HUES64 (cell line): ENCODE measurements at regions not wholly inside any gene's neighbourhood (a gene's known extent, or its start where the extent isn't known, plus 50 kb on each side); places are given as distances from the start of the nearest gene placed in this dataset.

Experiments
- H3K27ac ChIP-seq: 2 replicates; pipeline ENCODE4 v1.7.0; 2013; ENCODE audit warnings: low read depth, low read length, inconsistent platforms
- H3K27me3 ChIP-seq: 2 replicates; pipeline ENCODE4 v1.6.1; 2013; ENCODE audit warnings: mild to moderate bottlenecking, low read length; ENCODE audit not compliant: insufficient read depth
- H3K36me3 ChIP-seq: 2 replicates; pipeline ENCODE4 v1.6.1; 2013; ENCODE audit warnings: mild to moderate bottlenecking, low read length; ENCODE audit not compliant: insufficient read depth
- H3K4me1 ChIP-seq: 2 replicates; pipeline ENCODE4 v1.6.1; 2013; ENCODE audit warnings: mild to moderate bottlenecking, low read length, moderate library complexity; ENCODE audit not compliant: insufficient read depth
- H3K4me3 ChIP-seq: 2 replicates; pipeline ENCODE4 v1.5.1; 2013; ENCODE audit warnings: mild to moderate bottlenecking, low read length, moderate library complexity
- H3K9ac ChIP-seq: 2 replicates; pipeline ENCODE4 v1.6.1; 2013; ENCODE audit warnings: mild to moderate bottlenecking, low read depth, low read length
- H3K9me3 ChIP-seq: 2 replicates; pipeline ENCODE4 v1.6.1; 2013; ENCODE audit warnings: low read depth, low read length; ENCODE audit not compliant: insufficient read depth
- WGBS: fragments of 150-250, 120-280 bp; methylation state at CpG from one replicate; pipeline ENCODE4 v1.1.7; 2013; ENCODE audit warnings: missing lambda C conversion rate; 5-methylcytosine and 5-hydroxymethylcytosine counted together

DNA sequence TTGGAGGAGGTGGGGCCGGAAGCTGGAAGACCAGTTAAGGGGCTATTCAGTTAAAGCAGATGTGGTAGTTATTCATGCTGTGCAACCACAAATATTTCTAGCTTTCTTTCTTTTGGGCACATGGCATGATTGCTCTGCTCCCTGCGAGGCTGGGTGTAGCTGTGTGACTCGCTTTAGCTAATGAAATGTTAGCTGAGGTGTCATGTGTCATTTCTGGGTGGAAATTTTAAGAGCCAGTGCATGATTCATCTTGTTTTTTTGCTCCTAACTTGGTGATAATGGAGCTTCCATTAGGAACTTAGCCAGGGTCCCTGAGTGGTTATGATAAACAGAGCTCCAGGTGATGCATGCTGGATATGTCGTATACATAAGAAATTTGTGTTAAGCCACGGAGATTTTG, 300.6 kb downstream of the SATB1 start:
- no peaks in the 10 kb centered on the region for H3K27me3 ChIP-seq
- H3K4me1 ChIP-seq, result no peaks in the 10 kb centered on the region
- H3K9ac ChIP-seq, result no peak overlapping the region
- H3K27ac ChIP-seq, result no peak overlapping the region
- 93% methylated on average over 5 of the region's 5 CpGs for WGBS
- no peaks in the 10 kb centered on the region for H3K36me3 ChIP-seq
- H3K9me3 ChIP-seq, result no peaks in the 10 kb centered on the region
- no peak overlapping the region for H3K4me3 ChIP-seq

DNA sequence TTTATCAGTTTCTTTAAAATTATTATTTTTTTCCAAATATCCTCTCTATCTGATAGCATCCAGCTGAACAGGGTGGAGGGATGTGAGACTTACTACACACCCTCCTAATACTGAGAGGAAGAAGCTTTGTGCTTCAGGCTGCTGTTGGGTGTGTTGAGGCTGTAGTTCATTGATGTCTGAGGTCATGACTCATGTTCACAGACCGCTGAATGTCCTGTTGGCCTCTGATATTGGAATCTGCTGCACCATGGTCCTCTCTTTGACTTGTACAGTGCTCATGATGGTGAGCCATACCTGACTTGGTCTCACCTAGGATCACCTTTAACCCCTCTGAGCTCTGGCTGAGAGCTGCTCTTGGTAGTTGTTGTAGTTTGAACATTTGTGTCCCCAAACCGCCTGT, 302.9 kb downstream of the SATB1 start:
- 87% methylated on average over 2 of the region's 2 CpGs for WGBS
- Histone ChIP-seq H3K36me3 (no peaks in the 10 kb centered on the region), H3K27ac (no peak overlapping the region), H3K4me3 (no peak overlapping the region), H3K9me3 (no peaks in the 10 kb centered on the region), H3K27me3 (no peaks in the 10 kb centered on the region), H3K9ac (no peak overlapping the region), H3K4me1 (no peaks in the 10 kb centered on the region)

DNA sequence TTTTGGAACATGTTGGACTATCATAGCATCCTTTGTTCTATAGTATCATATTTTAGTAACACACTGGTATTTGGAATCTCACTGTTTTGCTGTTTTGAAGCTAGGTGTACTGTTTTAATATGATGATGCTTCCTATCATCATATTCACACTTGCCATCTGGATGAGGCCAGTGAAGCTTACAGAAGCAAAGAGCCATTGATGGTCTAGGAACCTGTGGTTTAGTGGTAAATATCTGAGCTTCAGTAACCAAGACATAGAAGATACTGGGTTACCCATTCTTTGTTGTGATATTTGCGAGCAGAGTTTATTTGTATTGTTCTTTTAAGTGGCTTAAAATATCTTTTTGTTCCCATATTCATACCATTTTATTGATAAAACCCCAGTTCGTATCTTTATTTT, 304.1 kb downstream of the SATB1 start:
- Histone ChIP-seq H3K27ac (no peak overlapping the region), H3K9me3 (no peaks in the 10 kb centered on the region), H3K4me3 (no peak overlapping the region), H3K4me1 (no peaks in the 10 kb centered on the region), H3K9ac (no peak overlapping the region), H3K27me3 (no peaks in the 10 kb centered on the region), H3K36me3 (no peaks in the 10 kb centered on the region)
- whole genome bisulfite sequencing, result no CpG with 5 or more reads among the region's 2 CpGs

DNA sequence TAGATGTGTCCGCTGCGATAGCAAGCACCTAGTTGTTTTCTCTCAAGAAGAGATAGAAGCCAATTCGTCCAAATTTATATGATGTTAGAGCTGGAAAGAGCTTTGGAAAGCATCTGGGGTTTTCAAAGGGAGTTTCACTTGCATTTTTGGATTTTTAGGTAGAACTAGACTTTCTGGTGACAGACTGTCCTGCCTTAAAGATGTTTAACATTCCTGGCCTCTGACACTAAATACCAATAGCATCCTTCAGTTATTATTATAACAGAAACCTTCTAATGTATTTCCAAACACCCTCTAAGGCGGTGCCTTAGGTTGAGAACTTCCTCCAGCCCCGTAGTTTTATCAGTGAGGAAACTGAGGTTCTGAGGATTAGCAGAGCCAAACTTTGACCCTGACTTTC, 305.3 kb downstream of the SATB1 start:
- 93% methylated on average over 5 of the region's 5 CpGs for WGBS
- no peak overlapping the region for H3K9ac ChIP-seq

DNA sequence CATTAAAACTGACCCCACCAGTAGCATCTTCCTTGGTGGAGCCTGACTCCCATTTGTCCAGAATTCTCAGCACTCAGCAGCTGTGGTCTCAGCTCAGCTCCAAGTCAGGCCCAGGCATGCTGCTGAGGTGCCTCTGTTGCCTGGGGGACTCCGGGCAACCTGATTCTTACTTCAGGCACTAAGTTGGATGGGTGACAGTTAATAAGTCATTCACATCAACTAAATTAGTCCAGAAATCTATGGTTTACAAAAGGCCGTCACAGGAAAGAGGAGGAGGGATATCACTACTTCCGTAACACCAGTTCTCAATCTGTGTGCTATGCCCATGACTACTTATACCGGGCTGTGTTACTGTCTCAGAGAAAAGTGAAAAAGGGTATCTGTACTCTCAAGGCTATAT, 310.2 kb downstream of the SATB1 start:
- Histone ChIP-seq H3K9ac (no peak overlapping the region), H3K4me3 (no peak overlapping the region), H3K27ac (no peak overlapping the region), H3K9me3 (no peaks in the 10 kb centered on the region), H3K36me3 (no peaks in the 10 kb centered on the region), H3K27me3 (no peaks in the 10 kb centered on the region), H3K4me1 (peaks cover 7% of the 10 kb centered on the region; the same call in 1 of the 2 replicates)
- 97% methylated on average over 3 of the region's 4 CpGs for WGBS

More for the DNA sequence above, 305.3 kb downstream of the SATB1 start:
- H3K4me1 ChIP-seq, result no peaks in the 10 kb centered on the region
- H3K4me3 ChIP-seq, result no peak overlapping the region
- no peaks in the 10 kb centered on the region for H3K9me3 ChIP-seq
- H3K36me3 ChIP-seq, result no peaks in the 10 kb centered on the region
- no peak overlapping the region for H3K27ac ChIP-seq
- no peaks in the 10 kb centered on the region for H3K27me3 ChIP-seq

DNA sequence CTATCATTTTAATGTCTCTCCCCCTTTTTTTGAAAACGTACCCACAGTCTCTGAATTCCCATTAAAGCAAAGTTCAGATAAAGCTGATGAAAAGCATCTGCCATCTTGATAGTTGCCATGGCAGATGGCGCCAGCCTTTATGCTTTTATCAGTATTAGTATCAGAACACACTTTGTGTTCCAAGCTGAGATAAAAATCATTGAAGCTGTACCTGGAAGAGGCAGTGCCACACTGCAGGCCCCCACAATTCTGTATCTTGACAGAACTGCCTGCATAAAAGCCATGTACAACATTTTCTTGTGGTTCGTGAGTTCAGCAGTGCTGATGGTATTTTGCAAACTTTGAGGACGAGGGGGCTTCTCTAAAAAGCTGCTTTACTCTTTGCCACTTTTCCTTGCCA, 311.7 kb downstream of the SATB1 start:
- Histone ChIP-seq H3K9me3 (no peaks in the 10 kb centered on the region), H3K36me3 (no peaks in the 10 kb centered on the region), H3K27ac (no peak overlapping the region), H3K4me1 (peaks cover 7% of the 10 kb centered on the region; the same call in 1 of the 2 replicates), H3K4me3 (no peak overlapping the region), H3K9ac (no peak overlapping the region), H3K27me3 (no peaks in the 10 kb centered on the region)
- WGBS, result 95% methylated on average over 4 of the region's 4 CpGs

DNA sequence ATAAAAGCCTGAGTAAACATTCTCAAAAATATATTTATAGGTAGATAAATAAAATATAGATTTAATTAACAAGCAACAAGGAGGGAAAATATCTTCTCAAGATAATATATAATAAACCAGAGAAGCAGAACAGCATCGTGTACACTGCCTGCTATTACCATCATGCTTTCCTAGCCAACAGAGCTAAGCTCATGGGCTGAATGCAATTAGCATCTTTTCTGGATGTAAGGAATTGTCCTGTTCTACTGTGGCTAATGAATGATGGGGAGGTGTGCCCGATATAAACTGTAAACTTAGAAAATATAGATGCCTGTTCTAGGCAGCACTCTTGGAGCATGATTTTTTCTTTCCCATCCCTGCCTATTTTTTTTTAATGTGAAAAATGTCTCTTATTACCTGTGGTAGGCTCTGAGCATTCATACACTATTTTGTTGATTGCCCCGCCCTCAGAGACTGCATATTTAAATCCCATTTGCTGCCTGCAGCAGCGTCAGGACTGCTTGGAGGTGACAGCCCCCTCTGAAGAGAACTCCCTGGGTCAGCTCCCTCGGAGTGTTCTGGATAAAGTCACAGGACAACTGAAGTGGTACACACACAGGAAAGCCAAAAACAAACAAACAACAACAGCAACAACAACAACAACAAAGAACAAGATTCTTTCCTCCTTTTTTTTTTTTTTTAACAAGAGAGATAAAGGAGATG, 312.3 kb downstream of the SATB1 start:
- 69% methylated on average over 4 of the region's 5 CpGs for WGBS
- no peaks in the 10 kb centered on the region for H3K36me3 ChIP-seq

DNA sequence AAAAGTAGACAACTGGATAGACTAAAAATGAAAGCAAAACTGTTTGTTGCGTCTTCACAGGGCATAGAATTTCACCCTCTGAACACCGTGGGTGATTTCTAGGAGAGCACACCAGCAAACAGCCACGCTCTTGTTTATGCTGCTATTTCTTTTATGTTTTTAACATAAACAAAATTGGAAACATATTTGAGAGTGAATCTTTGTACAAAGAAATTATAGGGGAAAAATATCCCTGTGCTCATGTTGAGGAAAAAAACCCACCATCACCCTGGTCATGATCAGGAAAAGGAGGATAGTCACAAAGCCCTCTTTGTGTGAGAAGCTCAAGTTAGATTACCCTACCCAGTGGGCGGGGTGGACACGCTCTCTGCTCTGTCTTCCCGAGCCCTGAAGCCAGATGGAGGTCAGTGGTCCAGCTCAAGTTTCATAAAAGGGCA, 313.3 kb downstream of the SATB1 start:
- no peak overlapping the region for H3K27ac ChIP-seq
- H3K9me3 ChIP-seq, result no peaks in the 10 kb centered on the region
- no peaks in the 10 kb centered on the region for H3K27me3 ChIP-seq
- 83% methylated on average over 5 of the region's 6 CpGs for WGBS
- no peak overlapping the region for H3K4me3 ChIP-seq
- no peak overlapping the region for H3K9ac ChIP-seq
- H3K4me1 ChIP-seq, result peaks cover 7% of the 10 kb centered on the region; the same call in 1 of the 2 replicates
- H3K36me3 ChIP-seq, result no peaks in the 10 kb centered on the region

More for the DNA sequence above, 312.3 kb downstream of the SATB1 start:
- Histone ChIP-seq H3K27ac (no peak overlapping the region), H3K4me1 (peaks cover 7% of the 10 kb centered on the region; the same call in 1 of the 2 replicates), H3K9ac (no peak overlapping the region), H3K4me3 (no peak overlapping the region), H3K27me3 (no peaks in the 10 kb centered on the region), H3K9me3 (no peaks in the 10 kb centered on the region)

DNA sequence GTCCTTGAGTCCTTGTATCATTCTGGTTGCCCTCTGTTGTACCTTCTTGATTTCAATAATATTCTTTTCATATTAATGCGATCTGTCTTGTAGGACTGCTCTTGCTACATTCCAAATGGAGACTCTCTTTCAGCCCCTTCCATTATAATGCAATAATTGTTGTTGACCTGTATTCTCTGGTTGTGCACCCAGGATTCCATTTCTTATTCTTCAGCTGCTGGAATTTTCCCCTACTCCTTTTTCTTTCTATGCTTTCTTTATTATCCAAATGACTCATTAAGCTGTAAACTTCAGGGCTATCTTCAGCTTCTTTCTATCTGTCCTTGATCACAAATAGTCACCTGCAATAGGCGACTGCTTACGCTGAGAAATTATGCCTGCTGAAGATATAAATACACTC, 321.5 kb downstream of the SATB1 start:
- H3K4me1 ChIP-seq, result peaks cover 25% of the 10 kb centered on the region
- H3K4me3 ChIP-seq, result no peak overlapping the region
- WGBS, result 94% methylated on average over 3 of the region's 3 CpGs
- H3K27me3 ChIP-seq, result no peaks in the 10 kb centered on the region
- H3K36me3 ChIP-seq, result no peaks in the 10 kb centered on the region
- H3K9me3 ChIP-seq, result no peaks in the 10 kb centered on the region
- H3K27ac ChIP-seq, result no peak overlapping the region
- no peak overlapping the region for H3K9ac ChIP-seq

DNA sequence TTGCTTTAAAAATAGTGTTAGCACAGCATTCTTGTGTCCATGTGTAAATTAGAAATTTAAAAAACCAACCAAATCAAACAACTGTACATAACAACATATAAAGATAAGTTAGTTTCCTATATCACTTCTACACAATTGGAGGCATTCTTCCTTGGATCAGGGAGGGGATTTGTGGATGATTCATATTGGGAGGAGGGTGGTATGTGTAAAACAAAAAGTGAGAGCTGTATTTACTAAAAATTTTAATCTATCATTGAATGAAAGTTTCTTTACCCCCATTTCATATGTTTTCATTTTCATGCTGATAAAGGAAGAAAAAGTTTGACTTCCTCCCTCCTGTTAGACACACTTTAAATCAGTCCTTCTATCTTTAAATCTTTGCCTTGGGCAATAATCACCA, 325.0 kb downstream of the SATB1 start:
- Histone ChIP-seq H3K27ac (no peak overlapping the region), H3K36me3 (peaks cover 6% of the 10 kb centered on the region; the same call in 1 of the 2 replicates), H3K27me3 (no peaks in the 10 kb centered on the region), H3K9ac (no peak overlapping the region), H3K4me3 (no peak overlapping the region), H3K4me1 (peaks cover 27% of the 10 kb centered on the region), H3K9me3 (peaks cover 12% of the 10 kb centered on the region; the same call in 1 of the 2 replicates)

DNA sequence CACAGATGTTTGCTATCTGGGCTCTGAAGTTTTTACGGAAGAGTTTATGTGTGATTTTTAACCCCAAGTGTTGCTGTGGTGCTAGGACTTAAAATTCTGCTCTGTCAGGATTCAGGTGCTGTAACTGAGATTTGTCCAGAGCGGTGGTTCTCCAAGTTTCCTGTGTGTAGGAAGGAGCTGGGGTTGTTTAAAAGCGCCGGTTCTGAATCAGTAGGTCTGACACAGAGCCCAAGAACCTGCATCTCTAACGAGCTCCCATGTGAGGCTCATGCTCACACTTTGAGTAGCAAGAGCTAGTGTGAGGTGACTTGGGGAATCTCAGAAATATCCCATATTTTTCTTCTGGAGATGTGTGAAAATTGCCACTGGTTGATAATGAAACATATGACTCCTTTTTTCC, 325.5 kb downstream of the SATB1 start:
- Histone ChIP-seq H3K4me3 (no peak overlapping the region), H3K4me1 (peaks cover 27% of the 10 kb centered on the region)

More for the DNA sequence above, 325.5 kb downstream of the SATB1 start:
- Histone ChIP-seq H3K27ac (no peak overlapping the region), H3K9ac (no peak overlapping the region), H3K27me3 (no peaks in the 10 kb centered on the region), H3K9me3 (peaks cover 12% of the 10 kb centered on the region; the same call in 1 of the 2 replicates), H3K36me3 (peaks cover 6% of the 10 kb centered on the region; the same call in 1 of the 2 replicates)
- 88% methylated on average over 5 of the region's 5 CpGs for WGBS
